CD4-positive, alpha-beta T cell (primary cell): ENCODE measurements at regions not wholly inside any gene's neighbourhood (a gene's known extent, or its start where the extent isn't known, plus 50 kb on each side); places are given as distances from the start of the nearest gene placed in this dataset.

ENCODE experiments used
- ATAC-seq: fragments of 200-7000 bp; cut with Tn5 transposase; one replicate; pipeline ENCODE4 v1.10.0; 2022; ENCODE audit warnings: mild to moderate bottlenecking; ENCODE audit not compliant: poor library complexity
- CTCF ChIA-PET: fragments of 350-600 bp; sonication (Branson Sonifier 250); formaldehyde crosslinking; loops from one replicate; lab custom pipeline; 2021; ENCODE audit warnings: antibody characterized with exemption, inconsistent platforms; lab: Charles Lee
- POLR2A ChIA-PET: fragments of 350-600 bp; sonication (Branson Sonifier 250); formaldehyde crosslinking; loops from one replicate; lab custom pipeline; 2021; ENCODE audit warnings: antibody characterized with exemption, inconsistent platforms; lab: Charles Lee
- DNase-seq, 14 experiments: peaks; one replicate each; pipeline ENCODE4 v3.0.0-alpha.2; 2013 to 2020; ENCODE audit warnings: mixed read lengths in 2 of 14
- H3K27ac ChIP-seq, 2 donors: one replicate each; pipeline versions ENCODE4 v1.5.1 to v1.7.0; 2013; ENCODE audit warnings: low read length in 2 of 2, low read depth in 1 of 2, mild to moderate bottlenecking in 1 of 2
- H3K27me3 ChIP-seq, 2 experiments: 1 replicate in 1 of 2; 2 replicates in 1 of 2; pipeline versions ENCODE4 v1.6.1 to v1.7.0; 2013; ENCODE audit warnings: low read length in 2 of 2, control low read depth in 1 of 2, mild to moderate bottlenecking in 1 of 2, moderate library complexity in 1 of 2; ENCODE audit not compliant: insufficient read depth in 2 of 2, control insufficient read depth in 1 of 2
- H3K36me3 ChIP-seq: one replicate; pipeline ENCODE4 v1.6.1; 2013; ENCODE audit warnings: low read length, control low read depth; ENCODE audit not compliant: insufficient read depth
- H3K4me1 ChIP-seq: one replicate; pipeline ENCODE4 v1.6.1; 2013; ENCODE audit warnings: low read length, control low read depth; ENCODE audit not compliant: insufficient read depth
- H3K4me3 ChIP-seq: one replicate; pipeline ENCODE4 v1.5.1; 2013; ENCODE audit warnings: mild to moderate bottlenecking, low read length, moderate library complexity
- H3K9me3 ChIP-seq, 2 experiments: 1 replicate in 1 of 2; 2 replicates in 1 of 2; pipeline versions ENCODE4 v1.6.1 to v1.7.0; 2013; ENCODE audit warnings: low read length in 2 of 2, mild to moderate bottlenecking in 2 of 2, control low read depth in 1 of 2, moderate library complexity in 1 of 2; ENCODE audit not compliant: control insufficient read depth in 1 of 2, insufficient read depth in 1 of 2
- H3K27ac Mint-ChIP-seq: one replicate; pipeline ENCODE4 v1.8.0; 2020; ENCODE audit warnings: mixed read lengths
- H3K27me3 Mint-ChIP-seq: one replicate; pipeline ENCODE4 v1.8.0; 2021; ENCODE audit warnings: mixed read lengths
- H3K36me3 Mint-ChIP-seq: one replicate; pipeline ENCODE4 v1.8.0; 2021; ENCODE audit warnings: low read depth, mixed read lengths
- H3K4me1 Mint-ChIP-seq: one replicate; pipeline ENCODE4 v1.8.0; 2021; ENCODE audit warnings: low read depth, mixed read lengths
- H3K4me3 Mint-ChIP-seq: one replicate; pipeline ENCODE4 v1.8.0; 2020; ENCODE audit warnings: mild to moderate bottlenecking, mixed read lengths
- H3K9me3 Mint-ChIP-seq: one replicate; pipeline ENCODE4 v1.8.0; 2020; ENCODE audit warnings: mixed read lengths
- intact Hi-C, 2 experiments: fragments of 100-400 bp; cut with DNase I in 1 of 2; cut with micrococcal nuclease in 1 of 2; formaldehyde crosslinking; loops; one replicate each; pipeline versions ENCODE4 v1.15.1 to v1.9.0; 2023 to 2025; cut with DNase I, micrococcal nuclease
- TF ChIP-seq, protein P1 (sequence below): fragments of 200-600 bp; IDR thresholded peaks from one replicate; pipeline ENCODE4 v1.8.0; 2022; ENCODE audit warnings: antibody characterized with exemption, mild to moderate bottlenecking

- H3K4me1 ChIP-seq: peaks cover 6% of the 10 kb centered on the region
- Mint-ChIP-seq H3K36me3 (no peaks in the 10 kb centered on the region), H3K9me3 (no peaks in the 10 kb centered on the region), H3K4me3 (no peak overlapping the region), H3K27me3 (no peaks in the 10 kb centered on the region), H3K27ac (no peak overlapping the region), H3K4me1 (peaks cover 4% of the 10 kb centered on the region)
- H3K4me3 ChIP-seq: no peak overlapping the region
- no peaks in the 10 kb centered on the region for H3K27me3 ChIP-seq
- CTCF ChIA-PET: no interaction called here
- no peak for ATAC-seq
- H3K36me3 ChIP-seq: no peaks in the 10 kb centered on the region
- DNase-seq: no peak
- POLR2A ChIA-PET: no interaction called here
- intact Hi-C loops: no loop called here
- H3K27ac ChIP-seq: no peak overlapping the region
- TF ChIP-seq, protein P1, sequence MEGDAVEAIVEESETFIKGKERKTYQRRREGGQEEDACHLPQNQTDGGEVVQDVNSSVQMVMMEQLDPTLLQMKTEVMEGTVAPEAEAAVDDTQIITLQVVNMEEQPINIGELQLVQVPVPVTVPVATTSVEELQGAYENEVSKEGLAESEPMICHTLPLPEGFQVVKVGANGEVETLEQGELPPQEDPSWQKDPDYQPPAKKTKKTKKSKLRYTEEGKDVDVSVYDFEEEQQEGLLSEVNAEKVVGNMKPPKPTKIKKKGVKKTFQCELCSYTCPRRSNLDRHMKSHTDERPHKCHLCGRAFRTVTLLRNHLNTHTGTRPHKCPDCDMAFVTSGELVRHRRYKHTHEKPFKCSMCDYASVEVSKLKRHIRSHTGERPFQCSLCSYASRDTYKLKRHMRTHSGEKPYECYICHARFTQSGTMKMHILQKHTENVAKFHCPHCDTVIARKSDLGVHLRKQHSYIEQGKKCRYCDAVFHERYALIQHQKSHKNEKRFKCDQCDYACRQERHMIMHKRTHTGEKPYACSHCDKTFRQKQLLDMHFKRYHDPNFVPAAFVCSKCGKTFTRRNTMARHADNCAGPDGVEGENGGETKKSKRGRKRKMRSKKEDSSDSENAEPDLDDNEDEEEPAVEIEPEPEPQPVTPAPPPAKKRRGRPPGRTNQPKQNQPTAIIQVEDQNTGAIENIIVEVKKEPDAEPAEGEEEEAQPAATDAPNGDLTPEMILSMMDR: no peak
- H3K9me3 ChIP-seq: peaks cover 0 to 5% of the 10 kb centered on the region in 2 experiments
These were observed 84.8 kb downstream of the ENGASE start for GRCh38 chr17:79159471-79159870.

GRCh38 chr17:79156463-79157095 lies 82.0 kb downstream of the ENGASE start:
- ChIA-PET POLR2A (no interaction called here), CTCF (no interaction called here)
- Histone ChIP-seq H3K4me3 (no peak overlapping the region), H3K4me1 (peaks cover 6% of the 10 kb centered on the region), H3K9me3 (peaks cover 0 to 5% of the 10 kb centered on the region in 2 experiments), H3K27ac (no peak overlapping the region), H3K27me3 (no peaks in the 10 kb centered on the region), H3K36me3 (no peaks in the 10 kb centered on the region)
- Mint-ChIP-seq H3K4me1 (peaks cover 4% of the 10 kb centered on the region), H3K27ac (no peak overlapping the region), H3K36me3 (no peaks in the 10 kb centered on the region), H3K4me3 (no peak overlapping the region), H3K27me3 (no peaks in the 10 kb centered on the region), H3K9me3 (no peaks in the 10 kb centered on the region)
- DNase-seq (no peak), ATAC-seq (no peak)
- TF ChIP-seq, protein P1: no peak
- intact Hi-C loops: no loop called here

- no peak for ATAC-seq
- no peak overlapping the region for H3K27ac Mint-ChIP-seq
- peaks cover 4% of the 10 kb centered on the region for H3K4me1 Mint-ChIP-seq
- Histone ChIP-seq H3K4me1 (no peaks in the 10 kb centered on the region), H3K27me3 (peaks cover 0 to under 1% of the 10 kb centered on the region in 2 experiments), H3K36me3 (no peaks in the 10 kb centered on the region), H3K4me3 (no peak overlapping the region), H3K9me3 (peaks cover 0 to 5% of the 10 kb centered on the region in 2 experiments), H3K27ac (no peak overlapping the region)
- no peaks in the 10 kb centered on the region for H3K9me3 Mint-ChIP-seq
- no peak overlapping the region for H3K4me3 Mint-ChIP-seq
- no peaks in the 10 kb centered on the region for H3K27me3 Mint-ChIP-seq
- POLR2A ChIA-PET: no interaction called here
- intact Hi-C loops: no loop called here
- TF ChIP-seq, protein P1: no peak
- H3K36me3 Mint-ChIP-seq: no peaks in the 10 kb centered on the region
- DNase-seq: no peak
- CTCF ChIA-PET: no interaction called here
These were observed 81.1 kb downstream of the ENGASE start for GRCh38 chr17:79155701-79156100.
